HEK293 (cell line): ENCODE measurements at regions not wholly inside any gene's neighbourhood (a gene's known extent, or its start where the extent isn't known, plus 50 kb on each side); places are given as distances from the start of the nearest gene placed in this dataset.

Source experiments
- CTCF ChIA-PET: fragments of 350-600 bp; formaldehyde crosslinking; extraction: SDS; loops from one replicate; lab custom pipeline; 2021; ENCODE audit warnings: antibody characterized with exemption; lab: Yijun Ruan, JAX
- POLR2A ChIA-PET: fragments of 300-600 bp; formaldehyde crosslinking; extraction: SDS; loops from one replicate; lab custom pipeline; 2020; ENCODE audit warnings: antibody characterized with exemption, inconsistent platforms; lab: Yijun Ruan, JAX
- H3K27ac ChIP-seq: fragments of 200-500 bp; sonication (Bioruptor generic); 2 replicates; pipeline ENCODE4 v1.5.1; 2014; ENCODE audit warnings: low read depth, low read length, control low read depth, inconsistent platforms; ENCODE audit errors: extremely low read depth
- H3K36me3 ChIP-seq, 2 experiments: fragments of 200-500 bp in 1 of 2; sonication (Bioruptor generic) in 1 of 2; 1 replicate in 1 of 2; 2 replicates in 1 of 2; pipeline ENCODE4 v1.5.1; 2014 to 2017; ENCODE audit warnings: inconsistent platforms in 2 of 2, low read length in 2 of 2; ENCODE audit not compliant: control insufficient read depth in 2 of 2, insufficient read depth in 1 of 2
- H3K4me1 ChIP-seq: fragments of 200-500 bp; sonication (Bioruptor generic); 2 replicates; pipeline ENCODE4 v1.5.1; 2014; ENCODE audit warnings: mild to moderate bottlenecking, low read length, inconsistent platforms; ENCODE audit not compliant: control insufficient read depth, insufficient read depth
- H3K4me3 ChIP-seq: 2 replicates; pipeline ENCODE4 v1.5.1; 2011; ENCODE audit warnings: low read depth, mild to moderate bottlenecking, control low read depth, low read length, moderate library complexity
- H3K9me3 ChIP-seq: fragments of 200-500 bp; sonication (Bioruptor generic); 2 replicates; pipeline ENCODE4 v1.5.1; 2014; ENCODE audit warnings: low read depth, low read length, inconsistent platforms; ENCODE audit not compliant: control insufficient read depth, insufficient read depth
- PRDM4 ChIP-seq: fragments of 450-650 bp; formaldehyde crosslinking; IDR thresholded peaks from 2 replicates; pipeline ENCODE4 v1.5.1; 2017; ENCODE audit warnings: missing biosample characterization, missing genetic modification characterization
- ZBTB8A ChIP-seq: fragments of 450-650 bp; formaldehyde crosslinking; IDR thresholded peaks from 2 replicates; pipeline ENCODE4 v1.5.1; 2016; ENCODE audit warnings: missing biosample characterization, missing genetic modification characterization
- ZNF148 ChIP-seq: fragments of 450-650 bp; formaldehyde crosslinking; IDR thresholded peaks from 2 replicates; pipeline ENCODE4 v1.5.0; 2017; ENCODE audit warnings: missing biosample characterization, missing genetic modification characterization, borderline replicate concordance
- ZNF175 ChIP-seq: fragments of 450-650 bp; formaldehyde crosslinking; IDR thresholded peaks from 2 replicates; pipeline ENCODE4 v1.5.1; 2016; ENCODE audit warnings: missing biosample characterization, missing genetic modification characterization
- ZNF280D ChIP-seq: fragments of 450-650 bp; formaldehyde crosslinking; IDR thresholded peaks from 2 replicates; pipeline ENCODE4 v1.5.1; 2016; ENCODE audit warnings: missing biosample characterization, missing genetic modification characterization
- ZNF362 ChIP-seq: fragments of 450-650 bp; formaldehyde crosslinking; IDR thresholded peaks from 2 replicates; pipeline ENCODE4 v1.5.1; 2016; ENCODE audit warnings: missing biosample characterization, missing genetic modification characterization
- ZNF777 ChIP-seq: fragments of 450-650 bp; formaldehyde crosslinking; IDR thresholded peaks from 2 replicates; pipeline ENCODE4 v1.5.1; 2017; ENCODE audit warnings: missing biosample characterization, missing genetic modification characterization, borderline replicate concordance

GRCh38 chr5:162888268-162888667 is 549.1 kb upstream of the CCNG1 start:
- no peak overlapping the region for H3K4me3 ChIP-seq
- CTCF ChIA-PET = no interaction called here
- no peaks in the 10 kb centered on the region for H3K4me1 ChIP-seq
- H3K9me3 ChIP-seq = no peaks in the 10 kb centered on the region
- no peak overlapping the region for H3K27ac ChIP-seq
- H3K36me3 ChIP-seq = no peaks in the 10 kb centered on the region
- TF ChIP-seq ZNF777 (tag by site-specific recombination) (no peak), ZNF362 (tag by site-specific recombination) (no peak)
- POLR2A ChIA-PET = no interaction called here

GRCh38 chr5:162911873-162912272 is 525.5 kb upstream of the CCNG1 start:
- POLR2A ChIA-PET = no interaction called here
- no peaks in the 10 kb centered on the region for H3K4me1 ChIP-seq
- no peaks in the 10 kb centered on the region for H3K9me3 ChIP-seq
- CTCF ChIA-PET = no interaction called here
- no peak overlapping the region for H3K4me3 ChIP-seq
- H3K36me3 ChIP-seq = no peaks in the 10 kb centered on the region
- TF ChIP-seq ZNF148 (no peak), ZBTB8A (no peak), ZNF175 (tag by site-specific recombination) (no peak)
- H3K27ac ChIP-seq = no peak overlapping the region

GRCh38 chr5:162916368-162916767 is 521.0 kb upstream of the CCNG1 start:
- CTCF ChIA-PET = no interaction called here

More at GRCh38 chr5:162916368-162916767, 521.0 kb upstream of the CCNG1 start:
- H3K36me3 ChIP-seq = no peaks in the 10 kb centered on the region
- POLR2A ChIA-PET = no interaction called here
- TF ChIP-seq ZNF280D = no peak
- no peak for TF ChIP-seq PRDM4 (tag by site-specific recombination)
- TF ChIP-seq, all 188 proteins: peak for 0
- no peaks in the 10 kb centered on the region for H3K4me1 ChIP-seq
- no peaks in the 10 kb centered on the region for H3K9me3 ChIP-seq
- H3K4me3 ChIP-seq = no peak overlapping the region
- H3K27ac ChIP-seq = no peak overlapping the region
